IMR-90 (cell line): ENCODE measurements at regions not wholly inside any gene's neighbourhood (a gene's known extent, or its start where the extent isn't known, plus 50 kb on each side); places are given as distances from the start of the nearest gene placed in this dataset.

Experiments
- ATAC-seq: fragments of 200-7000 bp; cut with Tn5 transposase; 2 replicates; pipeline ENCODE4 v1.9.1; 2020; ENCODE audit warnings: low read depth, mild to moderate bottlenecking, moderate library complexity
- BruUV-seq: library from RNA; stranded (reverse); fragments of 400-500 nt; replicated peaks from 2 replicates; lab custom pipeline; 2021; lab: Mats Ljungman, UMichigan
- CTCF ChIA-PET: fragments of 300-600 bp; formaldehyde crosslinking; extraction: SDS; loops from one replicate; lab custom pipeline; 2021; ENCODE audit warnings: antibody characterized with exemption; lab: Yijun Ruan, JAX
- POLR2A ChIA-PET: fragments of 300-600 bp; sonication (Branson Sonifier 250); formaldehyde crosslinking; loops from one replicate; lab custom pipeline; 2022; ENCODE audit warnings: antibody characterized with exemption; ENCODE audit not compliant: unreplicated experiment; lab: Charles Lee
- DNase-seq: peaks from one replicate; pipeline ENCODE4 v3.0.0; 2013
- H2AFZ ChIP-seq: replicated peaks from 2 replicates; pipeline ENCODE3; 2013; ENCODE audit warnings: low read length, mild to moderate bottlenecking; ENCODE audit not compliant: poor library complexity
- H2AK5ac ChIP-seq: 2 replicates; pipeline ENCODE4 v1.6.1; 2013; ENCODE audit warnings: low read depth, low read length, inconsistent platforms
- H2AK9ac ChIP-seq: replicated peaks from 2 replicates; pipeline ENCODE3; 2013; ENCODE audit warnings: mild to moderate bottlenecking, low read depth, low read length, moderate library complexity; ENCODE audit not compliant: poor library complexity
- H2BK120ac ChIP-seq: 2 replicates; pipeline ENCODE4 v1.6.1; 2013; ENCODE audit warnings: low read depth, low read length, inconsistent platforms
- H2BK15ac ChIP-seq: 3 replicates; pipeline ENCODE4 v1.6.1; 2013; ENCODE audit warnings: low read depth, low read length, inconsistent platforms
- H2BK20ac ChIP-seq: 2 replicates; pipeline ENCODE4 v1.6.1; 2013; ENCODE audit warnings: low read depth, mild to moderate bottlenecking, inconsistent platforms, low read length, moderate library complexity
- H2BK5ac ChIP-seq: 2 replicates; pipeline ENCODE4 v1.6.1; 2013; ENCODE audit warnings: mild to moderate bottlenecking, low read depth, low read length, inconsistent platforms; ENCODE audit not compliant: poor library complexity, severe bottlenecking
- H3K14ac ChIP-seq: replicated peaks from 2 replicates; pipeline ENCODE4 v1.6.1; 2013; ENCODE audit warnings: low read depth, low read length, inconsistent platforms
- H3K18ac ChIP-seq: 2 replicates; pipeline ENCODE4 v1.6.1; 2013; ENCODE audit warnings: low read depth, low read length, control low read depth
- H3K23ac ChIP-seq: 2 replicates; pipeline ENCODE4 v1.6.1; 2013; ENCODE audit warnings: low read depth, low read length, inconsistent platforms
- H3K27ac ChIP-seq: 2 replicates; pipeline ENCODE4 v1.5.1; 2013; ENCODE audit warnings: mild to moderate bottlenecking, control low read depth, low read length; ENCODE audit not compliant: insufficient read depth
- H3K27me3 ChIP-seq: 2 replicates; pipeline ENCODE4 v1.6.1; 2013; ENCODE audit warnings: low read length; ENCODE audit not compliant: control insufficient read depth, insufficient read depth
- H3K36me3 ChIP-seq: 2 replicates; pipeline ENCODE4 v1.6.1; 2013; ENCODE audit warnings: low read length, mixed read lengths; ENCODE audit not compliant: control insufficient read depth, insufficient read depth
- H3K4ac ChIP-seq: 2 replicates; pipeline ENCODE4 v1.6.1; 2013; ENCODE audit warnings: low read depth, low read length, inconsistent platforms
- H3K4me1 ChIP-seq: 2 replicates; pipeline ENCODE4 v1.6.1; 2013; ENCODE audit warnings: low read length, mixed read lengths; ENCODE audit not compliant: control insufficient read depth, insufficient read depth
- H3K4me2 ChIP-seq: 2 replicates; pipeline ENCODE4 v1.6.1; 2013; ENCODE audit warnings: low read depth, mild to moderate bottlenecking, control low read depth, low read length, moderate library complexity
- H3K4me3 ChIP-seq: 2 replicates; pipeline ENCODE4 v1.5.1; 2013; ENCODE audit warnings: low read depth, mild to moderate bottlenecking, control low read depth, low read length, moderate library complexity; ENCODE audit not compliant: insufficient read depth
- H3K56ac ChIP-seq: 2 replicates; pipeline ENCODE4 v1.6.1; 2013; ENCODE audit warnings: low read length, inconsistent platforms; ENCODE audit not compliant: insufficient read depth; ENCODE audit errors: extremely low read depth
- H3K79me1 ChIP-seq, 2 experiments: 2 replicates each; pipeline ENCODE4 v1.6.1; 2013; ENCODE audit warnings: low read length in 2 of 2, inconsistent platforms in 1 of 2, low read depth in 1 of 2
- H3K9ac ChIP-seq: 2 replicates; pipeline ENCODE4 v1.6.1; 2013; ENCODE audit warnings: low read depth, low read length, control low read depth
- H3K9me1 ChIP-seq: 2 replicates; pipeline ENCODE4 v1.6.1; 2013; ENCODE audit warnings: low read length, inconsistent platforms; ENCODE audit not compliant: insufficient read depth
- H3K9me3 ChIP-seq: 2 replicates; pipeline ENCODE4 v1.6.1; 2013; ENCODE audit warnings: low read length; ENCODE audit not compliant: control insufficient read depth, insufficient read depth
- H4K20me1 ChIP-seq: 2 replicates; pipeline ENCODE4 v1.6.1; 2013; ENCODE audit warnings: low read length, inconsistent platforms; ENCODE audit not compliant: insufficient read depth
- H4K5ac ChIP-seq: 2 replicates; pipeline ENCODE4 v1.6.1; 2013; ENCODE audit warnings: mild to moderate bottlenecking, low read depth, low read length, control low read depth
- H4K8ac ChIP-seq, 2 experiments: 2 replicates each; pipeline ENCODE4 v1.6.1; 2013; ENCODE audit warnings: low read depth in 2 of 2, low read length in 2 of 2, control low read depth in 1 of 2, inconsistent platforms in 1 of 2
- H4K91ac ChIP-seq: 2 replicates; pipeline ENCODE4 v1.6.1; 2013; ENCODE audit warnings: low read depth, low read length, inconsistent platforms; ENCODE audit not compliant: insufficient read depth
- BHLHE40 ChIP-seq: fragments of 150-350 bp; IDR thresholded peaks from 2 replicates; pipeline ENCODE4 v1.6.1; 2016; ENCODE audit warnings: mild to moderate bottlenecking, low read depth, low read length
- CEBPB ChIP-seq: IDR thresholded peaks from 2 replicates; pipeline ENCODE4 v1.6.1; 2012; ENCODE audit warnings: low read depth, low read length, improper control_type of control experiment
- CHD1 ChIP-seq: IDR thresholded peaks from 2 replicates; pipeline ENCODE4 v1.6.1; 2012; ENCODE audit warnings: low read depth, low read length, improper control_type of control experiment
- CTCF ChIP-seq: conservative IDR thresholded peaks from 2 replicates; pipeline ENCODE4 v1.5.1; 2012; ENCODE audit warnings: mild to moderate bottlenecking, low read depth, low read length, improper control_type of control experiment
- ELK1 ChIP-seq: fragments of 150-350 bp; IDR thresholded peaks from 2 replicates; pipeline ENCODE4 v1.6.1; 2016; ENCODE audit warnings: low read depth, mild to moderate bottlenecking, low read length, moderate library complexity, borderline replicate concordance
- FOS ChIP-seq: fragments of 150-350 bp; IDR thresholded peaks from 2 replicates; pipeline ENCODE4 v1.6.1; 2016; ENCODE audit warnings: low read depth, low read length
- MAFK ChIP-seq: IDR thresholded peaks from 2 replicates; pipeline ENCODE4 v1.6.1; 2012; ENCODE audit warnings: low read depth, low read length, improper control_type of control experiment
- MAZ ChIP-seq: IDR thresholded peaks from 2 replicates; pipeline ENCODE4 v1.6.1; 2012; ENCODE audit warnings: low read depth, mild to moderate bottlenecking, low read length, improper control_type of control experiment, moderate library complexity, borderline replicate concordance
- MXI1 ChIP-seq: IDR thresholded peaks from 2 replicates; pipeline ENCODE4 v1.6.1; 2012; ENCODE audit warnings: low read depth, mild to moderate bottlenecking, low read length, moderate library complexity, borderline replicate concordance
- NFE2L2 ChIP-seq: fragments of 150-350 bp; IDR thresholded peaks from 2 replicates; pipeline ENCODE4 v1.6.1; 2016; ENCODE audit warnings: low read depth, mild to moderate bottlenecking, low read length
- POLR2A ChIP-seq: IDR thresholded peaks from 2 replicates; pipeline ENCODE4 v1.6.1; 2012; ENCODE audit warnings: mild to moderate bottlenecking, low read depth, low read length
- RAD21 ChIP-seq: IDR thresholded peaks from 2 replicates; pipeline ENCODE4 v1.6.1; 2012; ENCODE audit warnings: low read length, improper control_type of control experiment
- RCOR1 ChIP-seq: IDR thresholded peaks from 2 replicates; pipeline ENCODE4 v1.6.1; 2012; ENCODE audit warnings: mild to moderate bottlenecking, low read length, improper control_type of control experiment; ENCODE audit not compliant: insufficient replicate concordance
- RFX5 ChIP-seq: IDR thresholded peaks from 2 replicates; pipeline ENCODE4 v1.8.0; 2012; ENCODE audit warnings: low read depth, mild to moderate bottlenecking, low read length, moderate library complexity
- SMC3 ChIP-seq: fragments of 150-350 bp; IDR thresholded peaks from 2 replicates; pipeline ENCODE4 v1.6.1; 2016; ENCODE audit warnings: low read depth, mild to moderate bottlenecking, antibody characterized with exemption, low read length, moderate library complexity
- USF2 ChIP-seq: fragments of 150-350 bp; IDR thresholded peaks from 2 replicates; pipeline ENCODE4 v1.6.1; 2017; ENCODE audit warnings: mild to moderate bottlenecking, antibody characterized with exemption, low read length, low read depth
- WGBS, 2 experiments: methylation state at CpG; one replicate each; pipeline versions ENCODE4 v1.1.5 to v1.1.7; 2013; ENCODE audit warnings: missing lambda C conversion rate in 2 of 2; ENCODE audit not compliant: insufficient read length in 1 of 2; ENCODE audit errors: extremely low coverage in 2 of 2; 5-methylcytosine and 5-hydroxymethylcytosine counted together
- dilution Hi-C: fragments of 300-500 bp; cut with HindIII; formaldehyde crosslinking; loops from one replicate; pipeline ENCODE4 v1.14.3; 2018; ENCODE audit warnings: low sequenced_read_pairs; ENCODE audit not compliant: unreplicated experiment
- in situ Hi-C: fragments of 300-500 bp; cut with MboI; formaldehyde crosslinking; loops from 3 replicates; pipeline ENCODE4 v1.14.3; 2019; ENCODE audit warnings: low sequenced_read_pairs, inconsistent platforms, mixed read lengths
- intact Hi-C: fragments of 100-400 bp; cut with micrococcal nuclease; formaldehyde crosslinking; loops from 2 replicates; pipeline ENCODE4 v1.10.0; 2022

GRCh38 chr4:117968606-117969005 lies 65.7 kb upstream of the NDST3 start:
- Histone ChIP-seq H2BK20ac (no peak overlapping the region), H3K9ac (no peak overlapping the region), H3K18ac (no peak overlapping the region), H2AK5ac (no peak overlapping the region), H2AK9ac (no peak overlapping the region), H4K5ac (no peak overlapping the region), H3K27me3 (no peaks in the 10 kb centered on the region), H3K23ac (no peak overlapping the region), H3K4me3 (no peak overlapping the region), H3K56ac (no peak overlapping the region), H2BK15ac (no peak overlapping the region), H3K4ac (no peak overlapping the region), H4K8ac (no peak overlapping the region), H2BK5ac (no peak overlapping the region), H2BK120ac (no peak overlapping the region), H3K14ac (no peak overlapping the region), H3K9me3 (no peaks in the 10 kb centered on the region), H2AFZ (no peak overlapping the region), H3K27ac (no peak overlapping the region), H3K36me3 (no peaks in the 10 kb centered on the region), H4K20me1 (no peaks in the 10 kb centered on the region), H3K9me1 (no peaks in the 10 kb centered on the region), H4K91ac (no peak overlapping the region), H3K4me1 (no peaks in the 10 kb centered on the region), H3K79me1 (no peaks in the 10 kb centered on the region), H3K4me2 (no peak overlapping the region)
- POLR2A ChIA-PET, result no interaction called here
- BruUV-seq, result no TSS peak
- ATAC-seq (no peak), DNase-seq (no peak)
- no peak for TF ChIP-seq FOS
- no peak for TF ChIP-seq BHLHE40
- TF ChIP-seq ELK1, result no peak
- TF ChIP-seq RAD21, result no peak
- no peak for TF ChIP-seq RFX5
- TF ChIP-seq CHD1, result no peak
- TF ChIP-seq CTCF, result no peak
- no peak for TF ChIP-seq MAFK
- TF ChIP-seq RCOR1, result no peak
- TF ChIP-seq MAZ, result no peak
- no peak for TF ChIP-seq NFE2L2
- TF ChIP-seq POLR2A, result no peak
- no peak for TF ChIP-seq CEBPB
- TF ChIP-seq SMC3, result no peak
- no peak for TF ChIP-seq USF2
- no peak for TF ChIP-seq MXI1
- WGBS, 2 experiments, result no CpG with 5 or more reads among the region's 2 CpGs
- dilution Hi-C loops (no loop called here), in situ Hi-C loops (no loop called here), intact Hi-C loops (no loop called here)
- CTCF ChIA-PET, result no interaction called here
